K562 (cell line): ENCODE measurements at regions not wholly inside any gene's neighbourhood (a gene's known extent, or its start where the extent isn't known, plus 50 kb on each side); places are given as distances from the start of the nearest gene placed in this dataset.

ENCODE experiments used
- ATAC-seq: fragments of 200-7000 bp; cut with Tn5 transposase; 3 replicates; pipeline ENCODE4 v1.9.1; 2020; ENCODE audit warnings: moderate library complexity
- BruUV-seq: library from RNA; stranded (reverse); fragments of 400-500 nt; replicated peaks from 2 replicates; lab custom pipeline; 2021; lab: Mats Ljungman, UMichigan
- CTCF ChIA-PET: fragments of 300-600 bp; formaldehyde crosslinking; extraction: SDS; loops from one replicate; lab custom pipeline; 2021; ENCODE audit warnings: low intra/inter-chr PET ratio; lab: Yijun Ruan, JAX
- POLR2A ChIA-PET: fragments of 300-600, 350-650 bp; sonication (Branson Sonifier 250); formaldehyde crosslinking; extraction: SDS; loops from one replicate; lab custom pipeline; 2021; ENCODE audit warnings: antibody characterized with exemption, inconsistent platforms; lab: Yijun Ruan, JAX
- DNase-seq, 4 experiments: peaks; one replicate each; pipeline versions ENCODE4 v3.0.0 to v3.0.0-alpha.2; 2011 to 2018; ENCODE audit warnings: low spot score in 3 of 4, mixed read lengths in 3 of 4; ENCODE audit errors: extremely low read depth in 1 of 4
- FAIRE-seq: peaks from 2 replicates; lab custom pipeline; 2011; peaks lifted over from hg19 to GRCh38; lab: Jason Lieb, UNC
- H2AFZ ChIP-seq: 2 replicates; pipeline ENCODE4 v1.6.0; 2011; ENCODE audit warnings: low read depth, low read length, control low read depth, inconsistent platforms
- H3K27ac ChIP-seq: fragments of 200-600 bp; 3 replicates; pipeline ENCODE4 v1.8.0; 2011; ENCODE audit warnings: low read depth, mild to moderate bottlenecking, control low read depth, inconsistent platforms, low read length, moderate library complexity, mixed read lengths; ENCODE audit errors: extremely low read depth
- H3K27me3 ChIP-seq, 2 experiments: fragments of 300-600 bp in 1 of 2; 2 replicates in 1 of 2; 3 replicates in 1 of 2; pipeline versions ENCODE4 v1.6.0 to v1.8.0; 2011; ENCODE audit warnings: inconsistent platforms in 2 of 2, low read length in 2 of 2, mild to moderate bottlenecking in 1 of 2, mixed read lengths in 1 of 2, moderate library complexity in 1 of 2; ENCODE audit not compliant: control insufficient read depth in 2 of 2, insufficient read depth in 2 of 2
- H3K36me3 ChIP-seq: fragments of 300-600 bp; 3 replicates; pipeline ENCODE4 v1.8.0; 2011; ENCODE audit warnings: mild to moderate bottlenecking, low read length, inconsistent platforms; ENCODE audit not compliant: control insufficient read depth, insufficient read depth
- H3K4me1 ChIP-seq, 2 experiments: fragments of 200-600 bp in 1 of 2; replicated peaks in 1 of 2; 2 replicates in 1 of 2; 3 replicates in 1 of 2; pipeline versions ENCODE4 v1.5.1 to v1.8.0; 2011; ENCODE audit warnings: inconsistent platforms in 2 of 2, low read length in 2 of 2, mild to moderate bottlenecking in 1 of 2, mixed read lengths in 1 of 2, moderate library complexity in 1 of 2; ENCODE audit not compliant: control insufficient read depth in 2 of 2, insufficient read depth in 2 of 2
- H3K4me2 ChIP-seq: 2 replicates; pipeline ENCODE4 v1.6.1; 2011; ENCODE audit warnings: low read length, control low read depth, inconsistent platforms, mixed read lengths; ENCODE audit not compliant: insufficient read depth
- H3K4me3 ChIP-seq: fragments of 200-600 bp; sonication (generic), shearing (Covaris generic); 2 replicates; pipeline ENCODE4 v1.5.1; 2016; ENCODE audit warnings: control low read depth, inconsistent platforms
- H3K79me2 ChIP-seq: fragments of 200-600 bp; 3 replicates; pipeline ENCODE4 v1.8.0; 2011; ENCODE audit warnings: low read length, inconsistent platforms; ENCODE audit not compliant: control insufficient read depth, insufficient read depth
- H3K9ac ChIP-seq, 2 experiments: 2 replicates each; pipeline versions ENCODE4 v1.6.0 to v1.6.1; 2011; ENCODE audit warnings: low read depth in 2 of 2, low read length in 2 of 2, control low read depth in 1 of 2, inconsistent platforms in 1 of 2, mild to moderate bottlenecking in 1 of 2, mixed read lengths in 1 of 2; ENCODE audit not compliant: insufficient read depth in 1 of 2
- H3K9me1 ChIP-seq: one replicate; pipeline ENCODE4 v1.6.0; 2011; ENCODE audit warnings: inconsistent platforms, mild to moderate bottlenecking, low read length, moderate library complexity; ENCODE audit not compliant: control insufficient read depth, insufficient read depth
- H3K9me3 ChIP-seq: replicated peaks from 2 replicates; pipeline ENCODE4 v1.5.1; 2011; ENCODE audit warnings: low read depth, low read length, inconsistent platforms; ENCODE audit not compliant: control insufficient read depth, insufficient read depth
- H4K20me1 ChIP-seq: replicated peaks from 2 replicates; pipeline ENCODE4 v1.6.1; 2011; ENCODE audit warnings: low read length, inconsistent platforms, mixed read lengths; ENCODE audit not compliant: control insufficient read depth, insufficient read depth
- ATF7 ChIP-seq: fragments of 450-650 bp; IDR thresholded peaks from 2 replicates; pipeline ENCODE4 v1.7.1; 2014; ENCODE audit warnings: mild to moderate bottlenecking, moderate library complexity
- CCAR2 ChIP-seq: fragments of 200-400 bp; formaldehyde crosslinking; IDR thresholded peaks from 2 replicates; pipeline ENCODE4 v1.6.1; 2017; ENCODE audit warnings: mild to moderate bottlenecking, low read depth, low read length
- DIDO1 ChIP-seq: fragments of 450-650 bp; IDR thresholded peaks from 2 replicates; pipeline ENCODE4 v1.6.1; 2016; ENCODE audit warnings: low read depth, missing biosample characterization, missing genetic modification characterization
- DNMT1 ChIP-seq: fragments of 450-650 bp; IDR thresholded peaks from 2 replicates; pipeline ENCODE4 v1.6.1; 2016; ENCODE audit warnings: antibody characterized with exemption, mild to moderate bottlenecking
- GABPB2 ChIP-seq: fragments of 250-450 bp; sonication (Bioruptor Pico); conservative IDR thresholded peaks from 2 replicates; pipeline ENCODE4 v1.5.1; 2021; ENCODE audit warnings: mild to moderate bottlenecking
- JUNB ChIP-seq: fragments of 450-650 bp; formaldehyde crosslinking; conservative IDR thresholded peaks from 2 replicates; pipeline ENCODE4 v1.4.0; 2020; ENCODE audit warnings: mild to moderate bottlenecking
- JUND ChIP-seq, 2 experiments: IDR thresholded peaks; 2 replicates in 1 of 2; 3 replicates in 1 of 2; pipeline ENCODE4 v1.6.1; 2011; ENCODE audit warnings: borderline replicate concordance in 2 of 2, low read depth in 2 of 2, low read length in 2 of 2, improper control_type of control experiment in 1 of 2, missing biosample characterization in 1 of 2, missing genetic modification characterization in 1 of 2, missing genetic modification reagents in 1 of 2
- MBD1 ChIP-seq: fragments of 250-450 bp; sonication (Bioruptor Pico); IDR thresholded peaks from 2 replicates; pipeline ENCODE4 v1.8.0; 2022; ENCODE audit warnings: inconsistent platforms
- MBD2 ChIP-seq: sonication (generic); IDR thresholded peaks from 2 replicates; pipeline ENCODE4 v1.6.1; 2016; ENCODE audit warnings: low read depth, borderline replicate concordance
- MIER1 ChIP-seq: fragments of 450-650 bp; IDR thresholded peaks from 2 replicates; pipeline ENCODE4 v1.6.1; 2016; ENCODE audit warnings: antibody characterized with exemption, mild to moderate bottlenecking, low read depth
- PURB ChIP-seq: sonication (generic); formaldehyde crosslinking; IDR thresholded peaks from 2 replicates; pipeline ENCODE4 v1.9.0; 2021; ENCODE audit warnings: low read depth, mild to moderate bottlenecking, missing genetic modification reagents
- RBM25 ChIP-seq: fragments of 200-400 bp; formaldehyde crosslinking; IDR thresholded peaks from 2 replicates; pipeline ENCODE4 v1.6.1; 2018; ENCODE audit warnings: low read length, low read depth, moderate library complexity; ENCODE audit not compliant: severe bottlenecking
- SIX5 ChIP-seq, 2 experiments: IDR thresholded peaks; 2 replicates each; pipeline ENCODE4 v1.6.1; 2011; ENCODE audit warnings: low read length in 2 of 2, borderline replicate concordance in 1 of 2, low read depth in 1 of 2, mild to moderate bottlenecking in 1 of 2, moderate library complexity in 1 of 2; ENCODE audit not compliant: insufficient read depth in 1 of 2
- SMC3 ChIP-seq: conservative IDR thresholded peaks from 2 replicates; pipeline ENCODE4 v1.6.1; 2011; ENCODE audit warnings: low read depth, low read length, improper control_type of control experiment; ENCODE audit not compliant: insufficient read depth
- ZFP30 ChIP-seq: fragments of 250-450 bp; sonication (Bioruptor Pico); IDR thresholded peaks from 2 replicates; pipeline ENCODE4 v1.8.0; 2022; ENCODE audit warnings: moderate library complexity, mild to moderate bottlenecking, inconsistent platforms, borderline replicate concordance
- ZNF282 ChIP-seq: sonication (generic); formaldehyde crosslinking; IDR thresholded peaks from 2 replicates; pipeline ENCODE4 v1.8.1; 2023; ENCODE audit warnings: missing genetic modification reagents
- WGBS: fragments of 100-300 bp; shearing (Covaris generic); methylation state at CpG from one replicate; pipeline ENCODE4 v1.1.6; 2016; ENCODE audit warnings: low coverage, mixed read lengths; ENCODE audit not compliant: insufficient coverage; ENCODE audit errors: missing lambda C conversion rate; 5-methylcytosine and 5-hydroxymethylcytosine counted together
- in situ Hi-C: fragments of 300-500 bp; cut with MboI; formaldehyde crosslinking; loops from 4 replicates; pipeline ENCODE4 v1.15.0; 2018; ENCODE audit warnings: inconsistent platforms, mixed read lengths
- intact Hi-C: fragments of 100-400 bp; cut with micrococcal nuclease; formaldehyde crosslinking; loops from 2 replicates; pipeline ENCODE4 v1.14.2; 2022
- TF ChIP-seq, protein P1 (sequence below), 2 experiments: fragments of 450-650 bp in 1 of 2; sonication (generic) in 1 of 2; formaldehyde crosslinking in 1 of 2; IDR thresholded peaks in 1 of 2; conservative IDR thresholded peaks in 1 of 2; 2 replicates each; pipeline versions ENCODE4 v1.6.1 to v1.8.1; 2016 to 2023; ENCODE audit warnings: mild to moderate bottlenecking in 2 of 2, moderate library complexity in 2 of 2, inconsistent platforms in 1 of 2, missing genetic modification reagents in 1 of 2
- TF ChIP-seq, protein P2 (sequence below): sonication (generic); formaldehyde crosslinking; IDR thresholded peaks from 2 replicates; pipeline ENCODE4 v1.8.0; 2022; ENCODE audit warnings: mild to moderate bottlenecking, low read depth, missing genetic modification reagents
- TF ChIP-seq, protein P3 (sequence below): sonication (generic); formaldehyde crosslinking; IDR thresholded peaks from 2 replicates; pipeline ENCODE4 v1.8.1; 2022; ENCODE audit warnings: missing genetic modification reagents

- Histone ChIP-seq H3K27ac (no peak overlapping the region), H3K9me3 (no peaks in the 10 kb centered on the region), H3K4me3 (no peak overlapping the region), H2AFZ (no peak overlapping the region), H3K4me2 (no peak overlapping the region), H3K79me2 (no peaks in the 10 kb centered on the region), H4K20me1 (no peaks in the 10 kb centered on the region), H3K27me3 (no peaks in the 10 kb centered on the region), H3K36me3 (no peaks in the 10 kb centered on the region), H3K4me1 (no peaks in the 10 kb centered on the region), H3K9me1 (no peaks in the 10 kb centered on the region), H3K9ac (no peak overlapping the region)
- intact Hi-C loops (no loop called here), in situ Hi-C loops (no loop called here)
- POLR2A ChIA-PET: no interaction called here
- WGBS: 5% methylated on average over 1 of the region's 1 CpG
- FAIRE-seq (no peak), ATAC-seq (no peak), DNase-seq (no peak)
- BruUV-seq: no TSS peak
- TF ChIP-seq MBD1: no peak
- TF ChIP-seq SIX5 (IDR thresholded peaks at IDR 0.05; ENCODE audit: borderline replicate concordance in 1 of 2, insufficient read depth in 1 of 2, low read depth in 1 of 2, low read length in 2 of 2): no peak
- TF ChIP-seq ATF7: no peak
- no peak for TF ChIP-seq JUND (IDR thresholded peaks at IDR 0.05; ENCODE audit: borderline replicate concordance, low read depth, low read length)
- peak; percentile 60; the same call in 2 of the 3 replicates for TF ChIP-seq JUND (tag; IDR thresholded peaks at IDR 0.05; ENCODE audit: borderline replicate concordance, low read depth, low read length)
- TF ChIP-seq ZNF282 (CRISPR knock-in tag): no peak
- TF ChIP-seq JUNB (CRISPR knock-in tag): 0 out of 2 replicates have a peak, but pooled peaks have one; percentile 4
- TF ChIP-seq, protein P1, sequence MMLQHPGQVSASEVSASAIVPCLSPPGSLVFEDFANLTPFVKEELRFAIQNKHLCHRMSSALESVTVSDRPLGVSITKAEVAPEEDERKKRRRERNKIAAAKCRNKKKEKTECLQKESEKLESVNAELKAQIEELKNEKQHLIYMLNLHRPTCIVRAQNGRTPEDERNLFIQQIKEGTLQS (IDR thresholded peaks at IDR 0.05): peak; percentile 74
- TF ChIP-seq, protein P1 (CRISPR knock-in tag; conservative IDR thresholded peaks at IDR 0.05): no peak
- TF ChIP-seq, protein P2, sequence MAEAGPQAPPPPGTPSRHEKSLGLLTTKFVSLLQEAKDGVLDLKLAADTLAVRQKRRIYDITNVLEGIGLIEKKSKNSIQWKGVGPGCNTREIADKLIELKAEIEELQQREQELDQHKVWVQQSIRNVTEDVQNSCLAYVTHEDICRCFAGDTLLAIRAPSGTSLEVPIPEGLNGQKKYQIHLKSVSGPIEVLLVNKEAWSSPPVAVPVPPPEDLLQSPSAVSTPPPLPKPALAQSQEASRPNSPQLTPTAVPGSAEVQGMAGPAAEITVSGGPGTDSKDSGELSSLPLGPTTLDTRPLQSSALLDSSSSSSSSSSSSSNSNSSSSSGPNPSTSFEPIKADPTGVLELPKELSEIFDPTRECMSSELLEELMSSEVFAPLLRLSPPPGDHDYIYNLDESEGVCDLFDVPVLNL (CRISPR knock-in tag): no peak
- TF ChIP-seq MIER1: no peak
- TF ChIP-seq ZFP30 (CRISPR knock-in tag): no peak
- no peak for TF ChIP-seq CCAR2
- TF ChIP-seq SMC3: no peak
- no peak for TF ChIP-seq RBM25
- TF ChIP-seq, protein P3, sequence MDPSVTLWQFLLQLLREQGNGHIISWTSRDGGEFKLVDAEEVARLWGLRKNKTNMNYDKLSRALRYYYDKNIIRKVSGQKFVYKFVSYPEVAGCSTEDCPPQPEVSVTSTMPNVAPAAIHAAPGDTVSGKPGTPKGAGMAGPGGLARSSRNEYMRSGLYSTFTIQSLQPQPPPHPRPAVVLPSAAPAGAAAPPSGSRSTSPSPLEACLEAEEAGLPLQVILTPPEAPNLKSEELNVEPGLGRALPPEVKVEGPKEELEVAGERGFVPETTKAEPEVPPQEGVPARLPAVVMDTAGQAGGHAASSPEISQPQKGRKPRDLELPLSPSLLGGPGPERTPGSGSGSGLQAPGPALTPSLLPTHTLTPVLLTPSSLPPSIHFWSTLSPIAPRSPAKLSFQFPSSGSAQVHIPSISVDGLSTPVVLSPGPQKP (CRISPR knock-in tag): no peak
- TF ChIP-seq GABPB2: no peak
- TF ChIP-seq MBD2: no peak
- TF ChIP-seq DNMT1: no peak
- TF ChIP-seq DIDO1: no peak
- no peak for TF ChIP-seq PURB (CRISPR knock-in tag)
- CTCF ChIA-PET: no interaction called here
Measured at GRCh38 chr1:118692143-118692542, 296.0 kb downstream of the TBX15 start.
